Epithelial cell of esophagus (primary cell): ENCODE measurements at regions not wholly inside any gene's neighbourhood (a gene's known extent, or its start where the extent isn't known, plus 50 kb on each side); places are given as distances from the start of the nearest gene placed in this dataset.

Experiments used
- DNase-seq: peaks from one replicate; pipeline ENCODE4 v3.0.0; 2010; ENCODE audit warnings: low read depth
- H3K4me3 ChIP-seq: 2 replicates; pipeline ENCODE4 v1.5.1; 2011; ENCODE audit warnings: mild to moderate bottlenecking, low read length, control low read depth
- CTCF ChIP-seq: IDR thresholded peaks from 2 replicates; pipeline ENCODE4 v1.5.1; 2011; ENCODE audit warnings: low read depth, mild to moderate bottlenecking, low read length, control low read depth, inconsistent platforms; ENCODE audit not compliant: insufficient read depth; ENCODE audit errors: missing control alignments

GRCh38 chr12:3432176-3432742 is 58.7 kb upstream of the PRMT8 start:
- TF ChIP-seq CTCF, result no peak
- no peak overlapping the region for H3K4me3 ChIP-seq
- DNase-seq, result peak; percentile 10

GRCh38 chr12:3432868-3433267 is 58.1 kb upstream of the PRMT8 start:
- DNase-seq, result no peak
- TF ChIP-seq CTCF, result no peak
- no peak overlapping the region for H3K4me3 ChIP-seq

- TF ChIP-seq CTCF, result no peak
- no peak for DNase-seq
Observed at GRCh38 chr12:3436461-3437065, 54.4 kb upstream of the PRMT8 start.

GRCh38 chr12:3437986-3438385 is 53.0 kb upstream of the PRMT8 start:
- TF ChIP-seq CTCF, result no peak
- DNase-seq, result no peak
- H3K4me3 ChIP-seq, result no peak overlapping the region

More at GRCh38 chr12:3436461-3437065, 54.4 kb upstream of the PRMT8 start:
- H3K4me3 ChIP-seq, result no peak overlapping the region

- no peak for DNase-seq
- no peak for TF ChIP-seq CTCF
- no peak overlapping the region for H3K4me3 ChIP-seq
Observed at GRCh38 chr12:3438401-3438800, 52.6 kb upstream of the PRMT8 start.
